Erythroblast (primary cell): ENCODE measurements at regions not wholly inside any gene's neighbourhood (a gene's known extent, or its start where the extent isn't known, plus 50 kb on each side); places are given as distances from the start of the nearest gene placed in this dataset.

Source experiments
- GATA1 ChIP-seq: IDR thresholded peaks from 2 replicates; pipeline ENCODE4 v1.6.1; 2011; ENCODE audit warnings: low read depth, mild to moderate bottlenecking, control low read depth, low read length, moderate library complexity
- POLR2A ChIP-seq: IDR thresholded peaks from 2 replicates; pipeline ENCODE4 v1.6.1; 2011; ENCODE audit warnings: mild to moderate bottlenecking, low read length

GRCh38 chr14:56046546-56046945 is 71.7 kb upstream of the PELI2 start:
- TF ChIP-seq POLR2A (no peak), GATA1 (no peak)
